DND-41 (cell line): ENCODE measurements at regions not wholly inside any gene's neighbourhood (a gene's known extent, or its start where the extent isn't known, plus 50 kb on each side); places are given as distances from the start of the nearest gene placed in this dataset.

Experiments used
- ATAC-seq: fragments of 200-7000 bp; cut with Tn5 transposase; 3 replicates; pipeline ENCODE4 v1.9.1; 2021; ENCODE audit warnings: low read depth; ENCODE audit not compliant: insufficient read depth
- DNase-seq: peaks from one replicate; pipeline ENCODE4 v3.0.0-alpha.2; 2020
- H2AFZ ChIP-seq: 2 replicates; pipeline ENCODE4 v1.6.0; 2012; ENCODE audit warnings: low read depth, low read length
- H3K27ac ChIP-seq: 2 replicates; pipeline ENCODE4 v1.5.1; 2012; ENCODE audit warnings: low read length, inconsistent platforms
- H3K27me3 ChIP-seq: fragments of 200-600 bp; sonication (generic); 2 replicates; pipeline ENCODE4 v1.6.0; 2012; ENCODE audit warnings: low read length, mild to moderate bottlenecking, inconsistent platforms; ENCODE audit not compliant: insufficient read depth, poor library complexity
- H3K36me3 ChIP-seq: 2 replicates; pipeline ENCODE4 v1.5.1; 2012; ENCODE audit warnings: low read length, inconsistent platforms; ENCODE audit not compliant: insufficient read depth
- H3K4me1 ChIP-seq: 2 replicates; pipeline ENCODE4 v1.5.1; 2012; ENCODE audit warnings: mild to moderate bottlenecking, low read length; ENCODE audit not compliant: insufficient read depth
- H3K4me2 ChIP-seq: 2 replicates; pipeline ENCODE4 v1.6.0; 2012; ENCODE audit warnings: mild to moderate bottlenecking, moderate library complexity, low read length, inconsistent platforms; ENCODE audit not compliant: insufficient read depth
- H3K4me3 ChIP-seq, 2 experiments: fragments of 200-600 bp in 1 of 2; shearing (Covaris generic) in 1 of 2; 2 replicates each; pipeline ENCODE4 v1.5.1; 2012 to 2016; ENCODE audit warnings: inconsistent platforms in 2 of 2, low read length in 2 of 2, mild to moderate bottlenecking in 2 of 2, low read depth in 1 of 2, moderate library complexity in 1 of 2
- H3K79me2 ChIP-seq: 2 replicates; pipeline ENCODE4 v1.6.0; 2012; ENCODE audit warnings: low read length, inconsistent platforms; ENCODE audit not compliant: insufficient read depth
- H3K9ac ChIP-seq: 2 replicates; pipeline ENCODE4 v1.6.0; 2012; ENCODE audit warnings: low read depth, mild to moderate bottlenecking, inconsistent platforms, low read length, moderate library complexity
- H3K9me3 ChIP-seq: 2 replicates; pipeline ENCODE4 v1.5.1; 2012; ENCODE audit warnings: low read length, moderate library complexity, mild to moderate bottlenecking, inconsistent platforms; ENCODE audit not compliant: insufficient read depth, severe bottlenecking
- H4K20me1 ChIP-seq: 2 replicates; pipeline ENCODE4 v1.6.0; 2012; ENCODE audit warnings: low read length; ENCODE audit not compliant: insufficient read depth
- CTCF ChIP-seq: IDR thresholded peaks from 2 replicates; pipeline ENCODE4 v1.5.1; 2012; ENCODE audit warnings: borderline replicate concordance, low read length, moderate library complexity, mild to moderate bottlenecking; ENCODE audit not compliant: poor library complexity, severe bottlenecking; ENCODE audit errors: extremely low read depth
- EZH2 ChIP-seq: IDR thresholded peaks from 3 replicates; pipeline ENCODE4 v1.6.1; 2012; ENCODE audit warnings: borderline replicate concordance, low read depth, mild to moderate bottlenecking, moderate library complexity, low read length, inconsistent platforms; ENCODE audit not compliant: severe bottlenecking

- no peaks in the 10 kb centered on the region for H3K79me2 ChIP-seq
- DNase-seq (no peak), ATAC-seq (no peak)
- no peaks in the 10 kb centered on the region for H3K4me1 ChIP-seq
- no peak overlapping the region for H3K4me3 ChIP-seq
- H3K27ac ChIP-seq = no peak overlapping the region
- no peaks in the 10 kb centered on the region for H4K20me1 ChIP-seq
- H3K36me3 ChIP-seq = no peaks in the 10 kb centered on the region
- no peak overlapping the region for H2AFZ ChIP-seq
- no peaks in the 10 kb centered on the region for H3K27me3 ChIP-seq
- no peaks in the 10 kb centered on the region for H3K9me3 ChIP-seq
- no peak overlapping the region for H3K9ac ChIP-seq
- H3K4me2 ChIP-seq = no peak overlapping the region
- TF ChIP-seq EZH2 (no peak), CTCF (no peak)
Measured at GRCh38 chr11:2072551-2073261, 66.5 kb downstream of the IGF2 start.

GRCh38 chr11:2071748-2072385 is 67.3 kb downstream of the IGF2 start:
- H3K79me2 ChIP-seq = no peaks in the 10 kb centered on the region
- TF ChIP-seq CTCF (no peak), EZH2 (no peak)

More at GRCh38 chr11:2071748-2072385, 67.3 kb downstream of the IGF2 start:
- Histone ChIP-seq H3K36me3 (no peaks in the 10 kb centered on the region), H3K9me3 (no peaks in the 10 kb centered on the region), H2AFZ (no peak overlapping the region), H3K27me3 (no peaks in the 10 kb centered on the region), H3K27ac (no peak overlapping the region), H3K4me2 (no peak overlapping the region), H3K9ac (no peak overlapping the region), H3K4me1 (no peaks in the 10 kb centered on the region), H4K20me1 (no peaks in the 10 kb centered on the region), H3K4me3 (no peak overlapping the region)
- DNase-seq (no peak), ATAC-seq (no peak)
